GM18858 (cell line): ENCODE measurements at regions not wholly inside any gene's neighbourhood (a gene's known extent, or its start where the extent isn't known, plus 50 kb on each side); places are given as distances from the start of the nearest gene placed in this dataset.
"Not testable (repeated sequence)": the region's sequence is repeated elsewhere in the genome, so short reads cannot be mapped to it uniquely, and the experiment has no call there.

Experiments
- ATAC-seq: cut with Tn5 transposase; IDR thresholded peaks from one replicate; pipeline ENCODE4 v1.9.1; 2021; ENCODE audit not compliant: unreplicated experiment

- no peak for ATAC-seq
These were observed 230.6 kb upstream of the KRR1 start for GRCh38 chr12:75742048-75742447.

- no peak for ATAC-seq
These were observed 228.5 kb upstream of the KRR1 start for GRCh38 chr12:75739912-75740311.

GRCh38 chr12:75739098-75739497 lies 227.7 kb upstream of the KRR1 start:
- not testable (repeated sequence) for ATAC-seq

- ATAC-seq, result peak; percentile 99
These were observed 227.1 kb upstream of the KRR1 start for GRCh38 chr12:75738486-75738885.

GRCh38 chr12:75735853-75736252 lies 224.4 kb upstream of the KRR1 start:
- no peak for ATAC-seq

GRCh38 chr12:75728826-75729225 lies 217.4 kb upstream of the KRR1 start:
- ATAC-seq, result no peak

GRCh38 chr12:75727577-75727976 lies 216.2 kb upstream of the KRR1 start:
- ATAC-seq, result no peak

GRCh38 chr12:75725521-75726111 lies 214.2 kb upstream of the KRR1 start:
- no peak for ATAC-seq

- no peak for ATAC-seq
These were observed 213.5 kb upstream of the KRR1 start for GRCh38 chr12:75724928-75725312.

- no peak for ATAC-seq
These were observed 213.0 kb upstream of the KRR1 start for GRCh38 chr12:75724307-75724927.

- ATAC-seq, result peak; percentile 97
These were observed 211.3 kb upstream of the KRR1 start for GRCh38 chr12:75722714-75723200.

- no peak for ATAC-seq
These were observed 210.4 kb upstream of the KRR1 start for GRCh38 chr12:75721796-75722195.

GRCh38 chr12:75720812-75721641 lies 209.6 kb upstream of the KRR1 start:
- no peak for ATAC-seq

GRCh38 chr12:75717902-75718301 lies 206.5 kb upstream of the KRR1 start:
- no peak for ATAC-seq

GRCh38 chr12:75716291-75717025 lies 205.0 kb upstream of the KRR1 start:
- ATAC-seq, result no peak

- ATAC-seq, result no peak
These were observed 204.3 kb upstream of the KRR1 start for GRCh38 chr12:75715682-75716081.

GRCh38 chr12:75715323-75715644 lies 203.9 kb upstream of the KRR1 start:
- no peak for ATAC-seq

GRCh38 chr12:75714462-75715322 lies 203.3 kb upstream of the KRR1 start:
- no peak for ATAC-seq

GRCh38 chr12:75713434-75713833 lies 202.0 kb upstream of the KRR1 start:
- no peak for ATAC-seq

GRCh38 chr12:75712223-75712622 lies 200.8 kb upstream of the KRR1 start:
- ATAC-seq, result no peak

GRCh38 chr12:75711271-75711670 lies 199.9 kb upstream of the KRR1 start:
- ATAC-seq, result no peak
